HuH-7.5 (cell line): ENCODE measurements at regions not wholly inside any gene's neighbourhood (a gene's known extent, or its start where the extent isn't known, plus 50 kb on each side); places are given as distances from the start of the nearest gene placed in this dataset.

Experiments
- DNase-seq: peaks from one replicate; pipeline ENCODE4 v3.0.0; 2011; ENCODE audit warnings: low spot score

- DNase-seq, result no peak
These were observed 58.1 kb upstream of the HEPHL1 start for GRCh38 chr11:93963072-93963471.

GRCh38 chr11:93967258-93967657 is 53.9 kb upstream of the HEPHL1 start:
- DNase-seq, result no peak

GRCh38 chr11:93967944-93968343 is 53.2 kb upstream of the HEPHL1 start:
- no peak for DNase-seq

- DNase-seq, result no peak
These were observed 50.9 kb upstream of the HEPHL1 start for GRCh38 chr11:93969925-93970922.
